GM23248 (cell line): ENCODE measurements at regions not wholly inside any gene's neighbourhood (a gene's known extent, or its start where the extent isn't known, plus 50 kb on each side); places are given as distances from the start of the nearest gene placed in this dataset.

Source experiments
- DNase-seq: peaks from one replicate; pipeline ENCODE4 v3.0.0-alpha.2; 2015
- H2AFZ ChIP-seq: fragments of 200-600 bp; sonication (generic); 2 replicates; pipeline ENCODE4 v1.6.1; 2016; ENCODE audit warnings: antibody characterized with exemption
- H3F3A ChIP-seq: fragments of 200-600 bp; sonication (generic); 2 replicates; pipeline ENCODE4 v1.6.1; 2016; ENCODE audit warnings: mild to moderate bottlenecking, antibody characterized with exemption, mixed run types; ENCODE audit not compliant: insufficient read depth
- H3K27ac ChIP-seq: fragments of 200-600 bp; sonication (generic); 2 replicates; pipeline ENCODE4 v1.5.1; 2016; ENCODE audit warnings: mild to moderate bottlenecking
- H3K27me3 ChIP-seq: fragments of 200-600 bp; sonication (generic); replicated peaks from 2 replicates; pipeline ENCODE4 v1.6.1; 2016; ENCODE audit warnings: mild to moderate bottlenecking; ENCODE audit not compliant: insufficient read depth
- H3K36me3 ChIP-seq: fragments of 200-600 bp; sonication (generic); 2 replicates; pipeline ENCODE4 v1.6.1; 2016; ENCODE audit warnings: low read depth, mild to moderate bottlenecking
- H3K4me1 ChIP-seq: fragments of 200-600 bp; sonication (generic); 2 replicates; pipeline ENCODE4 v1.6.1; 2016; ENCODE audit warnings: mild to moderate bottlenecking; ENCODE audit not compliant: insufficient read depth
- H3K4me2 ChIP-seq: fragments of 200-600 bp; sonication (generic); one replicate; pipeline ENCODE4 v1.6.1; 2016; ENCODE audit warnings: mild to moderate bottlenecking; ENCODE audit not compliant: unreplicated experiment
- H3K4me3 ChIP-seq: fragments of 200-600 bp; sonication (generic); 2 replicates; pipeline ENCODE4 v1.5.1; 2016; ENCODE audit warnings: mild to moderate bottlenecking
- H3K79me2 ChIP-seq: fragments of 200-600 bp; sonication (generic); 2 replicates; pipeline ENCODE4 v1.6.1; 2016; ENCODE audit warnings: mild to moderate bottlenecking; ENCODE audit not compliant: insufficient read depth
- H3K9ac ChIP-seq: fragments of 200-600 bp; sonication (generic); 2 replicates; pipeline ENCODE4 v1.6.1; 2016; ENCODE audit warnings: mild to moderate bottlenecking
- H3K9me2 ChIP-seq: fragments of 200-600 bp; sonication (generic); 2 replicates; pipeline ENCODE4 v1.6.1; 2016; ENCODE audit warnings: mixed run types, mild to moderate bottlenecking, moderate library complexity; ENCODE audit not compliant: insufficient read depth
- H3K9me3 ChIP-seq: fragments of 200-600 bp; sonication (generic); one replicate; pipeline ENCODE4 v1.6.1; 2017; ENCODE audit warnings: low read depth
- H4K20me1 ChIP-seq: fragments of 200-600 bp; sonication (generic); 2 replicates; pipeline ENCODE4 v1.6.0; 2016; ENCODE audit not compliant: insufficient read depth
- EZH2 ChIP-seq: fragments of 200-600 bp; sonication (generic); IDR thresholded peaks from 2 replicates; pipeline ENCODE4 v1.6.1; 2018; ENCODE audit warnings: antibody characterized with exemption, mild to moderate bottlenecking; ENCODE audit not compliant: insufficient read depth, poor library complexity, severe bottlenecking
- EZH2phosphoT487 ChIP-seq: fragments of 200-600 bp; sonication (generic); IDR thresholded peaks from 2 replicates; pipeline ENCODE4 v1.6.1; 2018; ENCODE audit warnings: antibody characterized with exemption, moderate library complexity, mild to moderate bottlenecking, low read depth; ENCODE audit not compliant: insufficient read depth
- WGBS, 2 experiments: methylation state at CpG; one replicate each; pipeline ENCODE4 v1.1.6; 2015 to 2017; ENCODE audit warnings: low lambda C conversion rate in 2 of 2, low coverage in 1 of 2; ENCODE audit errors: missing lambda C conversion rate in 2 of 2; 5-methylcytosine and 5-hydroxymethylcytosine counted together
- in situ Hi-C: fragments of 300-500 bp; cut with MboI; formaldehyde crosslinking; loops from 2 replicates; pipeline ENCODE4 v1.15.0; 2020

DNA sequence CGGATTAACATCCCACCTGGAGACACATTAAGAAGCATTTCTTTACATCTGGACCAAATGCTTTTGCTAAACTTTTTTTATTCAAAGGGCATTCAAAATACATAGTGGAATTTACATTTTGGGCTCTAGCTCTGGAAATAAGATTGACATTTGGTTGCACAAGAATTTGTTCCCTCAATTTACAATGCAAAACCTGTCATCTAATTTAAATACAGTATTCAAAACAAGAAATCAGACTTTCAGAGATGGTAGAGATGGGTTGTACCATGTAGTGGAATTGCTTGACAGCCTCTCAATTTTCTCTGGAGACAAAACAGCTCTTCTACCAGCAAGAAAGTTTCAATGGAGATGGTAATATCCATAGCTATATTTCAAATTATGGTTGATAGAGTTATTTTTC lies 275.8 kb downstream of the ATP23 start:
- no peak overlapping the region for H3K9ac ChIP-seq
- TF ChIP-seq EZH2phosphoT487 (no peak), EZH2 (no peak)
- no peak overlapping the region for H3K4me3 ChIP-seq
- H3K9me2 ChIP-seq: no peaks in the 10 kb centered on the region
- H3K27ac ChIP-seq: no peak overlapping the region
- no peaks in the 10 kb centered on the region for H3K4me1 ChIP-seq
- no peaks in the 10 kb centered on the region for H3K36me3 ChIP-seq
- H3F3A ChIP-seq: no peaks in the 10 kb centered on the region
- no peak for DNase-seq
- no peaks in the 10 kb centered on the region for H4K20me1 ChIP-seq
- no peaks in the 10 kb centered on the region for H3K27me3 ChIP-seq
- no peaks in the 10 kb centered on the region for H3K9me3 ChIP-seq
- no peak overlapping the region for H2AFZ ChIP-seq
- WGBS, 2 experiments: 53 to 58% methylated on average over 1 of the region's 1 CpG
- in situ Hi-C loops: no loop called here
- H3K4me2 ChIP-seq: no peak overlapping the region
- no peaks in the 10 kb centered on the region for H3K79me2 ChIP-seq

DNA sequence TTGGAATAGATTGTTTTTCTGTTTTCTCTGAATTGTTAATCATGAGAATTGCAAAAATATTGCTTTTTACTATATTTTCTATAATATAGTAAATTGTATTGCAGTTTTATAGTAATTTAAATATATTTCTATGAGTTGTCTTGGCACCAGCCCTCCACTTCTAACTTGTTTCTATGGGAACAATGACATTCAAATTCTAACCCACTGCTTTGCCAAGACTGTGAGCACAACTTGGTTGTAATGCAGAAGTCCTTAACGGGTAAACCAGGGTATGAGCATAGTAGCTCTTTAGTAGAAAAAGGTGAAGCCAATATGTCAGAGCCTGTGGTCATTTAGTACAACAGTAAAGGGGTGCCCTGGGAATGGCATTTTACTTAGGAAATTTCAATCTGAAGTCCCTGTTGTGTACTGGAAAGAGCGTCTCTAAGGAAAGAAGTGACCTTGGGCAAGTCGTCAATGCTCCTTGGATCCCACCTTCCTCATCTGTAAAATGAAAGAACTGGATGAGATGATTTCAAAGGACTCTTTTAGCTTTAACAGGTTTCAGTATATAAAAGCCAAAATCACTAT lies 283.3 kb downstream of the ATP23 start:
- no peak overlapping the region for H3K9ac ChIP-seq
- H3K36me3 ChIP-seq: no peaks in the 10 kb centered on the region
- H2AFZ ChIP-seq: no peak overlapping the region
- H3K27me3 ChIP-seq: peaks cover 9% of the 10 kb centered on the region; the same call in 1 of the 2 replicates
- H3K9me2 ChIP-seq: no peaks in the 10 kb centered on the region
- H3K79me2 ChIP-seq: no peaks in the 10 kb centered on the region
- no peak overlapping the region for H3K4me3 ChIP-seq
- no peak for DNase-seq
- 35 to 36% methylated on average over 3 of the region's 3 CpGs for WGBS, 2 experiments
- no peak overlapping the region for H3K27ac ChIP-seq
- no peaks in the 10 kb centered on the region for H3K4me1 ChIP-seq
- no peaks in the 10 kb centered on the region for H4K20me1 ChIP-seq
- no peak for TF ChIP-seq EZH2phosphoT487
- TF ChIP-seq EZH2: no peak
- no peaks in the 10 kb centered on the region for H3K9me3 ChIP-seq
- in situ Hi-C loops: no loop called here
- H3K4me2 ChIP-seq: no peak overlapping the region
- H3F3A ChIP-seq: no peaks in the 10 kb centered on the region

DNA sequence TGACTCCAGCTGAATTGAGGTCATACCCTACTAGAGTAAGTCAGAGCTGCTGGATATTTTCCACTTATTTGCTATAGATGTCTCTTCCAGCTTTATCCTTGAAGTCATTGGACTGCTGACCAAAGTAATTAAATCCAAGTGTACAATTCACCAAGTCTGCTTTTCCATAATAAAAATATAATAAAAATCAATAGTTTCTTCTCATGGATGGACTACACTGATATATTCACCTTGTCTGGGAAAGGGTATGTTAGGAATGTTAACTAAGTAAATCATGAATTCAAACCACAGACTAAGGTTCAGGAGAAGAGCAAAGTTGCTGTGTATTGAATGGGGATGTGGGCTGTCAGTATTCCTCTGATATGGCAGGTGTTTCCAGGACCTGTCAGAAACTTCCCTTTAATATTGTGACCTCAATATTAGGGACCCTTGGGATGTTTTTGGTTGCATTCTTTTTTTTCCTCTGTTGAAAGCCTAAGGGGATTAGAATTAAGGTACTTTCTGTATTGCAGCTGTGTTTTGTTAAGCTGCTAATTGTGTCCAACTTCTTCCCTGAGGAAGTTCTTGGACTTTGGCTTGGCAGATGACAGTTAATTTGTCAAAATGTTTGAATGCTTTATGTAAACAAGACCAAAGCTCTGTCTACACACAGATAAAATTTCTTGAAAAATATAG lies 284.0 kb downstream of the ATP23 start:
- in situ Hi-C loops: no loop called here
- Histone ChIP-seq H2AFZ (no peak overlapping the region), H3K9ac (no peak overlapping the region), H3F3A (no peaks in the 10 kb centered on the region), H3K9me2 (no peaks in the 10 kb centered on the region), H4K20me1 (no peaks in the 10 kb centered on the region), H3K4me2 (no peak overlapping the region), H3K27ac (no peak overlapping the region), H3K27me3 (peaks cover 9% of the 10 kb centered on the region; the same call in 1 of the 2 replicates), H3K9me3 (no peaks in the 10 kb centered on the region), H3K79me2 (no peaks in the 10 kb centered on the region), H3K4me1 (no peaks in the 10 kb centered on the region), H3K4me3 (no peak overlapping the region), H3K36me3 (no peaks in the 10 kb centered on the region)
- no peak for TF ChIP-seq EZH2phosphoT487
- TF ChIP-seq EZH2: no peak
- no peak for DNase-seq

DNA sequence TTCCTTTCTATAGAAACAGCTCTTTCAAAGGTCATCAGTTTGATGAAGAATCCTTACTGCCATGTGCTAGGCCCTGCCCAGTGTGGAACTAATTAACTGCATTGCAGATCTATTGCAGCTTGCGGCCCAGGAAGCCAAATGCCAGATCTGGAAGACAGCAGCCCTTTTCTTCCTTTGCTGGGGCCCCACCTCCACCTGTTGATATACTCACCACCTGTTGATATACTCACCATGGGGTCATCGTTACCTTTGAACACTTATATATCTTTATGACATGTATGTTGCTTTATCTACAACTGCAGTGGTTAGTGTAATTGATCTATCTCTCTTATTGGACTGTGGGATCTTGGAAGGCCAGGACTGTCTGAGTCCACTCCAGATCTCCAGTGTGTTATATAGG lies 292.5 kb downstream of the ATP23 start:
- no peak overlapping the region for H3K4me2 ChIP-seq
- in situ Hi-C loops: no loop called here
- H3K27ac ChIP-seq: no peak overlapping the region
- no peaks in the 10 kb centered on the region for H3K4me1 ChIP-seq
- H3K27me3 ChIP-seq: no peaks in the 10 kb centered on the region
- H3K9me3 ChIP-seq: no peaks in the 10 kb centered on the region
- no peaks in the 10 kb centered on the region for H3K79me2 ChIP-seq
- no peaks in the 10 kb centered on the region for H3F3A ChIP-seq
- no peak overlapping the region for H3K9ac ChIP-seq
- DNase-seq: no peak
- TF ChIP-seq EZH2phosphoT487 (no peak), EZH2 (no peak)
- H4K20me1 ChIP-seq: no peaks in the 10 kb centered on the region
- H2AFZ ChIP-seq: no peak overlapping the region
- no peaks in the 10 kb centered on the region for H3K9me2 ChIP-seq
- no peak overlapping the region for H3K4me3 ChIP-seq
- no peaks in the 10 kb centered on the region for H3K36me3 ChIP-seq
- WGBS, 2 experiments: 61 to 67% methylated on average over 2 of the region's 2 CpGs
